LHCN-M2 (cell line): ENCODE measurements at regions not wholly inside any gene's neighbourhood (a gene's known extent, or its start where the extent isn't known, plus 50 kb on each side); places are given as distances from the start of the nearest gene placed in this dataset.

Experiments used
- DNase-seq: peaks from one replicate; pipeline ENCODE4 v3.0.0-alpha.2; 2012; ENCODE audit warnings: low read depth

- DNase-seq, result no peak
These were observed 297.2 kb upstream of the PLXNA2 start for GRCh38 chr1:208541225-208541855.

DNA sequence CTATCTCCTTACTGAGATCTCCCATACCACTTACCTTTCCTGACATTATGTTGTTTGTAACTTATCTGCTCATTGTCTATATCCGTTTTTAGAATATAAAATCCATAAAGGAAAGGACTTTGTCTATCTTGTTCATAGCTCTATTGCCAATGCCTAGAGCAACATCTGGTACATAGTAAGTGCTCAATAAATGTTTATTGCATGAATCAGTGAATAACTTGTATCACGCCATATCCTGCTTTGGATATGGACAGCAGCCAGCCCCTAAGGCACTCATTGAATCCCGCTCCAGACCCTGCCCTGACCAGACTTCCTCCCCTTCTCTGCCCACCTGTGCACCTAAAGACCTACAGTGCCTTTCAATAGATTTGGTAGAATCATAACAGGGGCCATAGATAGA, 298.1 kb upstream of the PLXNA2 start:
- DNase-seq, result no peak

DNA sequence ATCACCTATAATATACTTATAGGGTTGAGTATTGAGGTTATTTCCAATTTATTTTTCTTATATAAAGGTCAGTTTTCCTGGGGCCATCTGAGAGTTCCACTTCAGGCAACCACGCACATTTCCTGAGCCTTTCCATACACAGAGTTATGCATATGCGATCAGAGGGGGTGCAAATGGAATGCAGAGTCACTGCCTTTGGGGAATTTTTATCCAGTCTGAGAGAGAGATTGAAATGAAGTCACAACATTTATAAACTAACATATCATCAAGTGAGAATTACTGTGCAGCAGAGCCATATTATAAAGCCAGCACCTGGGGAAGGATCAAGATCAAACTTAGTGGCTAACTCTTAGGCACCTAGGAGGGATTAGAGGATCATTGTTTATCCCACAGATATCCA, 299.9 kb upstream of the PLXNA2 start:
- DNase-seq, result no peak

GRCh38 chr1:208544794-208545193, 300.6 kb upstream of the PLXNA2 start:
- no peak for DNase-seq

DNA sequence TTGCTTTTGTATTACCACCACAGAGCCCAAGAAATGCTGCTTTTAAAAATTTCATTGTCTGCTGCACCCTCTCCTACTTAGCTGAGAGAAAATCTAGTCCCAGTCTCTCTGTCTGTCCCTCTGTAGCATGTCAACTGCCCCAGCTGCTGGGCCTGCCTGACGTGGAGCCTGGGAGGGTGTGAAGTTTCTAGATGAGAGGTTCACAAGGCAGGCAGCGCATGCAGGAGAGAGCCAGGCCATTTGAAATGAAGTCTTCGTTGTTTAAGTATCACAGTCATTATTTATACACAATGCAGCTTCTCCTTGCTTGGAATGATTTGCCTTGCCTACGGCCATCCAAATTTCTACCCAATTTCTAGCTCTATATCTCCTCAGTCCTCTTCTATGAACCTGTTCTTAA, 306.8 kb upstream of the PLXNA2 start:
- no peak for DNase-seq

DNA sequence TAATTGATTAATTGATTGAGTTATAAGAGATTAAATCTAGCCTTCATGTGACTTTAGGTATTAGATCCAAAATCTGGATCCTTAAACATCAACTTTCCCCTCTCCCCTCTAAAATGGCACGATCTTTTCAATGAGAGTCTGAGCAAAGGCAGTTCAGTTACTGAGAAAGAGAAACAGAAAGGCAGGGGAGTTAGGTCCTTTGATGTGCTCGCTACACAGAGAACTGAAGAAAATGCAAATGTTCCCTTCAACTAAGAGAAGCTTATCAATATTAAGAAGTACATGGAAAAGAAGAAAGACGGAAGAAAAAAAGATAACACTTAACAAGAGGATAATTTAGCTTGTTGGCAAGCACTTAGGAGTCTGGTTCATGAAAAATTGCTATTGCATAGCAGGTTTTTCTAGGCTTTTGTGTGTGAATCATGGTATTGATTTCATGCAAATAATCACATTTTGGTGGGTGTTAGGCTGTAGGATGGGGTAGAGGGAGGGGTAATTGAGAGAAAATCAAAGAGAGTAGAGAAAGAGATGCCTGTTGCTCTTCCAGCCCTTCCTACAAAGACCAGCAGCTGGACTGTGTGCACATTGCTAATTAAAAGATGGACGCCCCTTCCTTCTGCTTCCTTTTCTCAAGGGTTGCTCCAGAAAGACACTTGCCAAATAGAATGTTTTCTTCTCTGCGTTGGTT, 307.6 kb upstream of the PLXNA2 start:
- no peak for DNase-seq

GRCh38 chr1:208552928-208553327, 308.7 kb upstream of the PLXNA2 start:
- DNase-seq, result no peak

- DNase-seq, result no peak
These were observed 312.3 kb upstream of the PLXNA2 start for GRCh38 chr1:208556461-208556860.

DNA sequence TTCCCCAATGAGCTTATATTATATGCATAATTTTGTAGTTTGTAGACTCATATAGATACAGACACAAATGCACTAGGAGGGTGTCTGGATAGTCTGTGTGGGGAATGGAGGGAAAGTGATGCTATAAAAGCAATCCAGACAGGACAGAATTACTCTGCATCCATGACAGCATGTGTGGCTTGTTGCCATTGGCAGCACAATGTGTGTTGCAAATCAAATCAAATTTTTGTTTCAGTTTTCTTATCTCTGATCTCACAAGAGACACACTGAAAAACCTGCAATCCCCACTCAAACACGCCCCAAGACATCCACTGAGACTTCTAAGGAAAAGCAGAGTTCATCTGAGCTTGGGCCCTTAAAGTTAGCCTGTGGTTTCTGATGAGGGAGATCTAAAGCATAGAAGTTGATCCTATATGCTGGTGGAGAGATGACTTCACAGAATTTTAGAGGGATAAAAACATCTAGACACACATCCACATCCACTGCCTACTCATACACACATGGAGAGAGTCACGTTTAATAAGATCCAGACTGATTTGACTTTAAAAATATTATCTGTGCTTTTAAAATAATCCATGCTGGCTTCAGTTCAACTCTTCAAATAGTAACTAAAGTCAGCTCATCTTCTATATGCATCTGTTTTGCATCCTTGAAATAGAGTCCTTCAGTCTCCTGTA, 313.0 kb upstream of the PLXNA2 start:
- no peak for DNase-seq

DNA sequence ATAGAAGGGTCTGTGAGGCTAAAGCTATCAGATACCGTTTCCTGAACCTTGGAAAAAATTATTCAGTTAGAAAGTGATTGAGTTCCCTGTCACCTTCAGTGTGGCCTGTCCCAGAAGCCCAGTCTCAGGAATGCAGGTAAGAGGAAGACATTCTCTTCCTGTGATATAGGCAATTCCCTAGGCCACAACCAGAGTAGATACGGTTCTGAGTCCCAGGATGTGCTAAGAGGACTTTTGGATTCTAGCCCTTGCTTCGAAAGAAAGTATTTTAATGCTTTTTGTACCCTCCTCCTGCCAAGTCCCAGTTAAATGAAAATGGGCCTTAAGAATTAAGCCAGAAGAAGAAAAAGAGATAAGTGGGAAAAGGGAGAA, 313.5 kb upstream of the PLXNA2 start:
- DNase-seq, result no peak

- DNase-seq, result no peak
These were observed 315.6 kb upstream of the PLXNA2 start for GRCh38 chr1:208559597-208560329.

GRCh38 chr1:208562151-208562960, 318.2 kb upstream of the PLXNA2 start:
- no peak for DNase-seq

GRCh38 chr1:208564466-208564865, 320.3 kb upstream of the PLXNA2 start:
- DNase-seq, result no peak

DNA sequence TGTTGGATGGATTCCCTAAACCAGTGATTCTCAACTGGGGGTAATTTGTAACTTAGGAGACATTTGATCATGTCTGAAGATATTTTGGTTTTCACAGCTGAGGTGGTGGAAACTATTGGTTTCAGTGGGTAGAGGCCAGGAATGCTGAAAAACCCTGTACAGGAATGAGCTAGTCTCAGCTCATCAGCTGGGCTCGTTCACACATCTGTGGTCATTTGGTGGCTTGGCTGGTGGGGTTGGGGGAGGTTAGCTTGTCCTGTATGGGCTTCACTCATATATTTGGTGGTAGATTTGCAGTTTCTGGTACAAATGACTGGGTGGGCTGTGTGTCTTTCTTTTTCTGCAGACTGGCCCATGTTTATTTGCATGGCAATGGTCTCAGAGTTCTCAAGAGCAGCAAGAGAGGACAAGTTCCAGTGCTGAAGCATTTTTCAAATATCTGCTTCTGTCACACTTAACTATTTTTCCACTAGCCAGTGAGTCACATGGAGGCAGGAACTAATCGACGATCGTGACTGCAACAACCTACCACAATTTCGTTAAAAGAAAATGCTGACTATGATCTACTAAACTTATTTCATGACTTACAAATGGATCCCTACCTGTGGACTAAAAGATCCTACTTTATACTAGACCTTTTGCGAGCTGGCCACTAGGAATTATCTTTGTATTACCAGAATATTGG, 321.7 kb upstream of the PLXNA2 start:
- no peak for DNase-seq

DNA sequence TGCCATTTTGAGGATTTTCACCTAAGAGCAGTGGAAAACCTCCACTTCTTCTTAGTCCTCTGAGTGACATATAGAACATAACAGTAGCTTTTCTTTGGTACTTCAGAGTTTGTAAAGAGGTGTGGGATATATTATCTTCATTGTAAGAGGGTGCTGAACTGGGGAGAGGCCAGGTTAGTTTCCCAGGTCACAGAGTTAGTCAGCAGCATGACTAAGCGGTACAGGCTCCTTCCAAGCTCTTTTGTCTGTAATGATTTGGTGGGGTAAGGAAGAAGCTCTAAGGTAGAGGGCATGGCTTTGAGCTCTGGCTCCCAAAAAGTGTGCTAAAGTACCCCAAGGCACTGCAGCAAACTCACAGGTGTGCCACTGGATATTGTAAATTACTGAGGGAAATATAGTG, 325.0 kb upstream of the PLXNA2 start:
- DNase-seq, result no peak

DNA sequence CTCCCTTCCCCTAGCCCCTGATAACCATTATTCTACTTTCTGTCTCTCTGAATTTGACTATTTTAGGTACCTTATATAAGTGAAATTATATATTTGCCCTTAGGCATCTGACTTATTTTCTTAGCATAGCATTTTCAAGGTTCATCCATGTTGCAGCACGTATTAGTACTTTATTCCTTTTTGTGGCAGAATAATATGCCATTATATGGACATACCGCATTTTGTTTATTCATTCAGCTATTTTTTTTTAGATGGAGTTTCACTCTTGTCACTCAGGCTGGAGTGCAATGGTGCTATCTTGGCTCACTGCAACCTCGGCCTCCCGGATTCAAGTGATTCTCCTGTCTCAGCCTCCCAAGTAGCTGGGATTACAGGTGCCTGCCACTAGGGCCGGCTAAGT, 326.2 kb upstream of the PLXNA2 start:
- no peak for DNase-seq

- no peak for DNase-seq
These were observed 332.2 kb upstream of the PLXNA2 start for GRCh38 chr1:208576425-208576824.

- DNase-seq, result no peak
These were observed 333.3 kb upstream of the PLXNA2 start for GRCh38 chr1:208577381-208577905.

- DNase-seq, result no peak
These were observed 337.0 kb upstream of the PLXNA2 start for GRCh38 chr1:208581209-208581608.

DNA sequence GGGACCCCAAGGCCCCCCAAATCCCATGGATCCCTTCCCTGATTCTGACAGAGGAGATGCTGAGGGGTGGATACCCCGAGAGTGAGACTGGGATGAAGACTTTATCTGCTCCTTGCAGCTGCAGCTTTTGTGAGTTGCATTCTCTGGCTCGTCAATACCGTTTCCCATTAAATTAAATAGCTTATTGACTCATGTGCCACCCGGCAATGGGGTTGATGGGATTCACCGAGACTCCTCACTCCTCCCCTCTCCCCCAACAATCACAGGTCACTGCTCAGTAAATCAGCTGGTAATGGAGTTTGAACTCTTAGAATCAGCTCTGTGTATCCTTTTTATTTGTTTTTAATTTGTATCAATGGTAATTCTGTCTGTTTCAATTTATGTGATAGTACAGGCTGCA, 337.5 kb upstream of the PLXNA2 start:
- DNase-seq, result no peak
